ENCODE measurements at regions not wholly inside any gene's neighbourhood (a gene's known extent, or its start where the extent isn't known, plus 50 kb on each side); places are given as distances from the start of the nearest gene placed in this dataset.

DNA sequence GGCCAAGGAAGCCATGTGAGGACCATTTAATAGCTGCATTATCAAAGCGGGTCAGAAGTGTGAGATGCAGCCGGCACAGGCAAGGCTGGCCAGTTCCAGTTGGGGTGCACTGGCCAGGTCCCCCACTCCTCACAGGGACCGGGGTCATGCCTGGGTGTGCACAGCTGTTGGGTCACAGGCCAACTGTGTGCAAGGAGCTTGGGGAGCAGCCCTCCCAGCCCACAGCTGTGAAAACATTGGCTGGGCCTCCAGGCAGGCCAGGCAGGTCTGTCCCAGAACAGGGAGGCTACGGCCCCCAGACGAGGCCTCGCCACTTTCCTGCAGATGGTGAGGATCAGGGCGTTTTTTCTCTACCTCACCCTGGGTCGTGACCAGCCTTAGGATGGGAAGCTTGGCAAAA is 521.0 kb downstream of the NTRK3 start:
- TF ChIP-seq, protein P1, sequence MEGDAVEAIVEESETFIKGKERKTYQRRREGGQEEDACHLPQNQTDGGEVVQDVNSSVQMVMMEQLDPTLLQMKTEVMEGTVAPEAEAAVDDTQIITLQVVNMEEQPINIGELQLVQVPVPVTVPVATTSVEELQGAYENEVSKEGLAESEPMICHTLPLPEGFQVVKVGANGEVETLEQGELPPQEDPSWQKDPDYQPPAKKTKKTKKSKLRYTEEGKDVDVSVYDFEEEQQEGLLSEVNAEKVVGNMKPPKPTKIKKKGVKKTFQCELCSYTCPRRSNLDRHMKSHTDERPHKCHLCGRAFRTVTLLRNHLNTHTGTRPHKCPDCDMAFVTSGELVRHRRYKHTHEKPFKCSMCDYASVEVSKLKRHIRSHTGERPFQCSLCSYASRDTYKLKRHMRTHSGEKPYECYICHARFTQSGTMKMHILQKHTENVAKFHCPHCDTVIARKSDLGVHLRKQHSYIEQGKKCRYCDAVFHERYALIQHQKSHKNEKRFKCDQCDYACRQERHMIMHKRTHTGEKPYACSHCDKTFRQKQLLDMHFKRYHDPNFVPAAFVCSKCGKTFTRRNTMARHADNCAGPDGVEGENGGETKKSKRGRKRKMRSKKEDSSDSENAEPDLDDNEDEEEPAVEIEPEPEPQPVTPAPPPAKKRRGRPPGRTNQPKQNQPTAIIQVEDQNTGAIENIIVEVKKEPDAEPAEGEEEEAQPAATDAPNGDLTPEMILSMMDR (IDR thresholded peaks at IDR 0.05) = no peak
- TF ChIP-seq EP300 (IDR thresholded peaks at IDR 0.05) (no peak), POLR2A (IDR thresholded peaks at IDR 0.05) (no peak)

Data from suprapubic skin (tissue), 3 donors.